GM21717 (cell line): ENCODE measurements at regions not wholly inside any gene's neighbourhood (a gene's known extent, or its start where the extent isn't known, plus 50 kb on each side); places are given as distances from the start of the nearest gene placed in this dataset.
"Not testable (repeated sequence)": the region's sequence is repeated elsewhere in the genome, so short reads cannot be mapped to it uniquely, and the experiment has no call there.

ENCODE experiments used
- ATAC-seq: cut with Tn5 transposase; IDR thresholded peaks from one replicate; pipeline ENCODE4 v1.9.1; 2021; ENCODE audit warnings: mild to moderate bottlenecking, moderate library complexity; ENCODE audit not compliant: unreplicated experiment

DNA sequence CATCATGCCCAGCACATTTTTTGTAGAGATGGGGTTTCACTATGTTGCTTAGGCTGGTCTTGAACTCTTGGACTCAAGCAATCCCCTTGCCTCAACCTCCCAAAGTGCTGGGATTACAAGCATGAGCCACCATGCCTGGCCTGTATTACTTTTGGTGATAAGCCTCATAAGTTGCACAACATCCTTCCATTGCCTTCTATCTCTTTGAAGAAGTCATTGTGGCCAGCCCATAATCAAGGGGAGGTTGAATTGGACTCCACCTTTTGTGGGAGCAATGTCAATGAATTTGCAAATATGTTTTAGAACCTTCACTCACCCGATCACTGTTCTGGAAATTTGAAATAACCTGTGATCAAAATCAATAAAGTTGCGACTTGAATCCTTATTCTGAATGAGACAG, 104.3 kb upstream of the CLINT1 start:
- ATAC-seq: no peak

GRCh38 chr5:157962686-157963085, 103.7 kb upstream of the CLINT1 start:
- ATAC-seq: not testable (repeated sequence)

GRCh38 chr5:157961896-157962590, 103.1 kb upstream of the CLINT1 start:
- ATAC-seq: no peak

DNA sequence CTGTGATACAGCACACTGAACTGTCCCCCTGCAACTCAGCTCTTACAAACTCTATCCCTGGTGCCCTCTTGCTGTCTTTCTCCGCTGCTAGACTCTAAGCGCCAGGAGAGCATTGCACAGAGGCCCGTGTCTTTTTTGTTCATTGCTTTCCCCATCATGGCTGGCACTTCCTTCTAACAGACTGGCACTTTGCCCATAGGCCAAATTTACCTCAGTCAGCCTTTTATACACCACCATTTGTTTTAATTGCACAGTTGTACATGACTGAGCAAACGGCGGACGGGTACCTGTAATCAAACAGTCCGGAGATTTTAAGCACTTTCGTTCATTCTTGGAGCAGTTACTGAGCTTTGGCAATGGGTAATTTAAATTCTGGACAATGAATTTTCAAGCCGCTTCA, 102.2 kb upstream of the CLINT1 start:
- ATAC-seq: no peak

DNA sequence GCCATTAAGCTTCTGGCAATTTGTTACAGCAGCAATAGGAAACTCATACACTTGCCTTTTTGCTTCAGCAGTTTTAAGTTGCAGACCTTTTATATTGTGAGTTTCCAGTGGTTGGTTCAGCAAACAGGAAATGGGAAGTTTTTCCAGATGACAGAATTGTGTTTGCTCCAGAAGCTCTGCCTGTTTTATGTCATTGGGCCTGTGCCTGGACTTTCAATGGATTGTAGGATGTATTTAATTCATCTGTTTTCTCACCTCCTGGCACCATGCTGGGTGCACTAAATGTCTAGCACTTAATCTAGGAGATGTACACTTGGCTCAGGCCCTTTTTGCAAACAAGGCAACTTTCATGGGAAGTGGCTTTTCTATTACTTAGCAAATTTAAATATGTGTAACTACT, 100.4 kb upstream of the CLINT1 start:
- no peak for ATAC-seq

GRCh38 chr5:157956271-157956885, 97.4 kb upstream of the CLINT1 start:
- no peak for ATAC-seq

- ATAC-seq: no peak
Observed at GRCh38 chr5:157955541-157956172, 96.7 kb upstream of the CLINT1 start.

DNA sequence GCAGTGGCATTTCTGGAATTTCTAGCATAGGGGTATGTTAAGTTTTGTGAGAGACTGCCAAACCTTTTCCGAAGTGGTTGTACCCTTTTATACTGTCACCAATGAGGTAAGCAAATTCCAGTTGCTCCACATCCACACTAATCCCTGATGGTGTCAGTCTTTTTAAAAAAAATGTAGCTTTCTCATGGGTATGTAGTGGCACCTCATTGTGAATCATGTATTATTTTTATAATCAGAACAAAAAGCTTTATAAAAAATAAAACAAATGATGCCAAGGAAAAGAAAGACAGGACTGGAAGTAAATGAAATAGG, 93.4 kb upstream of the CLINT1 start:
- ATAC-seq: no peak

DNA sequence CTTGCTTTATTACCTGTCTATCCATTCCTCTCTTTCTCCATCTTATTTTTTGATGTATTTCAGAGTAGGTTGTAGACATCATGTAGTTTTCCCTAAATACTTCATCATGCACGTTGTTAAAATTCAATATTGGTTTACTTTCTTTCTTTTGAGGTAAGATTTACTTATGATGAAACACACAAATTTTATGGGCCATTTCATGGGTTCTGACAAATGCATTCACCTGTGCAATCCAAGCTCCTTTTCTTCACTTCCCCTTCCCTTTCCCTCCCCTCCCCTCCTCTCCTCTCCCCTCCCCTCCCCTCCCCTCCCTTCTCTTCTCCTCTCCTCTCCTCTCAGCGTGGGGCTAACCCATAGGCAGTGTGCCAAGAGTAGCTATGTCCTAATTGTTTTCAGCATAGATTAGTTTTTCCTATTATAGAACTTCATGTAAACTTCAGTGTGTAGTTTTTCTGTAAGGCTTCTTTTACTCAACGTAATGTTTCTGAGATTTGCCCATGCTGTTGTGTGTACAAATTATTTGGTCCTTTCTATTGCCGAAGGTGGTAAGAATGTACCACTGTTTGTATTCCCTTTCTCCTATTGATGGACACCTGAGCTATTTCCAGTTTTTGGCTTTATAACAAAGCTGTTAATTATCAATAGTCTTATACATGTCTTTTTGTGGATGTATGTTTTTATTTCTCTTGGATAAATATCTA, 92.9 kb upstream of the CLINT1 start:
- no peak for ATAC-seq

DNA sequence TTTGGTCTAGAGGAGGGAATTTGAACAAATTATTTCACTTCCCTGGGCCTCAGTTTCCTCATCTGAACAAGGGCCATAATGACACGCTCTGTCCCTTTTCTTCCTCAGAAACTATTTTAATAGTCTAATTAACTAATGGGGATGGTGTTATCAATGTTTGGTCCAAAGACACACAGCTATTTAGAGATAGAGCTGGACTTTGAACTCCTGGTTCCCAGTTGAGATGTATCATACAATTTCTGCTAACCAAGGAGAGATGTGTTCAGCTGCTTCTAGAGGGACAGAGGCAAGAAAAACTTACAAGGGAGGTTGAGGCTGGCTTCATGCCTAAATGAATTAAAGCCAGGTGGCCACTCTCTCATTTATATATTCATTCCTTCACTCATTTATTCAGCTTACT, 90.6 kb upstream of the CLINT1 start:
- no peak for ATAC-seq

- ATAC-seq: peak; percentile 97
Observed at GRCh38 chr5:157948738-157949410, 89.9 kb upstream of the CLINT1 start.

DNA sequence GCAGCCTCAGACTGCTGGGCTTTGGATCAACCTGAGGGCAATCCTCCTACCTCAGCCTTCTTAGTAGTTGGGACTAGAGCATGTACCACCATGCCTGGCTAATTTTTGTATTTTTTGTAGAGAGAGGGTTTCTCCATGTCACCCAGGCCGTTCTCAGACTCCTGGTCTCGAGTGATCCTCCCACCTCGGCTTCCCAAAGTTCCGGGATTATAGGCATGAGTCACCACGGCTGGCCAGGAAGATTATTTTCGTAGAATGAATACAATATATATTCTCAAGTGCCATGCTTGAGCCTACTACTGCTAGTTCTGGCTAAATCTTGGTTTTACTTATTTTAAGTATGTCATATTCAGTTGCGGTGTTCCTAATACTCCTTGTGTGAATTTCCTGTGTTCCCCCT, 88.2 kb upstream of the CLINT1 start:
- no peak for ATAC-seq

- not testable (repeated sequence) for ATAC-seq
Observed at GRCh38 chr5:157945822-157946221, 86.9 kb upstream of the CLINT1 start.

GRCh38 chr5:157944938-157945337, 86.0 kb upstream of the CLINT1 start:
- no peak for ATAC-seq

- no peak for ATAC-seq
Observed at GRCh38 chr5:157944077-157944633, 85.2 kb upstream of the CLINT1 start.

GRCh38 chr5:157942595-157942994, 83.7 kb upstream of the CLINT1 start:
- ATAC-seq: no peak

DNA sequence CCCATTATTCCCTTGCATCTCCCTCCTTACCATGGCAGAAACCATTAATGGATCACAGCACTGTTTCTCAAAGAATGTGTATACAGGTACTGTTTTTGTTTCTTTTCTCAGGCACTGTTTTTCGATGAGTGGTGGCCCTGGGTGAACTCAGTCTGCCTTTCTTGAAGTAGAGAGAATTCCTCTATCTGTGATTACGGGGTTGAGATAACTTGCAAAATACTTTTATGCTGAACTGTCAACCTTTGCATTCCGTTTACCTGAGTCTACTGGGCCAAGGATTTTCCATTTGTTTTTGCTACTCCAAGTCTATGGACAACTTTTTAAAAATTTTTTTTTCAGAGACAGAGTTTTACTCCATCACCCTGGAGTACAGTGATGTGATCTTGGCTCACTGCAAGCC, 82.7 kb upstream of the CLINT1 start:
- no peak for ATAC-seq

DNA sequence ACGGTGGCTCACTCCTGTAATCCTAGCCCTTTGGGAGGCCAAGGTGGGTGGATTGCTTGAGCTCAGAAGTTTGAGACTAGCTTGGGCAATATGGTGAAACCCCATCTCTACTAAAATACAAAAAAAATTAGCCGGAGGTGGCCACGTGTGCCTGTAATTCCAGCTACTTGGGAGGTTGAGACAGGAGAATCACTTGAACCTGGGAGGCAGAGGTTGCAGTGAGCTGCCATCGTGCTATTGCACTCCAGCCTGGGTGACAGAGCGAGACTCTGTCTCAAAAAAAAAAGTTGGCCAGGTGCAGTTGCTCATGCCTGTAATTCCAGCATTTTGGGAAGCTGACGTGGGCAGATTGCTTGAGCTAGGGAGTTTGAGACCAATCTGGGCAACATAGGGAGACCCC, 79.2 kb upstream of the CLINT1 start:
- not testable (repeated sequence) for ATAC-seq

- ATAC-seq: not testable (repeated sequence)
Observed at GRCh38 chr5:157936776-157937501, 78.0 kb upstream of the CLINT1 start.

GRCh38 chr5:157934600-157934999, 75.7 kb upstream of the CLINT1 start:
- ATAC-seq: no peak
